Esophagus (tissue), 2 donors: ENCODE measurements at regions not wholly inside any gene's neighbourhood (a gene's known extent, or its start where the extent isn't known, plus 50 kb on each side); places are given as distances from the start of the nearest gene placed in this dataset.

Experiments
- H3K27ac ChIP-seq, 2 donors: one replicate each; pipeline ENCODE4 v1.5.1; 2013; ENCODE audit warnings: low read depth in 2 of 2, mild to moderate bottlenecking in 2 of 2, inconsistent platforms in 1 of 2, low read length in 1 of 2, moderate library complexity in 1 of 2
- H3K27me3 ChIP-seq, 2 donors: one replicate each; pipeline ENCODE4 v1.6.1; 2013; ENCODE audit warnings: low read length in 2 of 2, control low read depth in 1 of 2, mild to moderate bottlenecking in 1 of 2; ENCODE audit not compliant: insufficient read depth in 2 of 2, control insufficient read depth in 1 of 2
- H3K36me3 ChIP-seq, 2 donors: one replicate each; pipeline ENCODE4 v1.6.1; 2013; ENCODE audit warnings: low read length in 1 of 2; ENCODE audit not compliant: control insufficient read depth in 2 of 2, insufficient read depth in 2 of 2
- H3K4me1 ChIP-seq, 2 donors: one replicate each; pipeline ENCODE4 v1.6.1; 2013; ENCODE audit warnings: low read length in 1 of 2; ENCODE audit not compliant: control insufficient read depth in 2 of 2, insufficient read depth in 2 of 2
- H3K4me3 ChIP-seq, 2 donors: one replicate each; pipeline ENCODE4 v1.5.1; 2013; ENCODE audit warnings: low read length in 2 of 2, mild to moderate bottlenecking in 2 of 2, low read depth in 1 of 2, moderate library complexity in 1 of 2
- H3K9me3 ChIP-seq, 2 donors: one replicate each; pipeline ENCODE4 v1.6.1; 2013; ENCODE audit warnings: mild to moderate bottlenecking in 2 of 2, low read depth in 1 of 2, low read length in 1 of 2, moderate library complexity in 1 of 2; ENCODE audit not compliant: control insufficient read depth in 2 of 2, insufficient read depth in 1 of 2
- WGBS, 2 donors: extraction: QIAGEN DNeasy Blood & Tissue Kit; methylation state at CpG; one replicate each; pipeline ENCODE4 v1.1.7; 2013; 5-methylcytosine and 5-hydroxymethylcytosine counted together
- donor health status: healthy with polysubstance abuse.
- donor health status: Bipolar disorder and iron deficiency.

DNA sequence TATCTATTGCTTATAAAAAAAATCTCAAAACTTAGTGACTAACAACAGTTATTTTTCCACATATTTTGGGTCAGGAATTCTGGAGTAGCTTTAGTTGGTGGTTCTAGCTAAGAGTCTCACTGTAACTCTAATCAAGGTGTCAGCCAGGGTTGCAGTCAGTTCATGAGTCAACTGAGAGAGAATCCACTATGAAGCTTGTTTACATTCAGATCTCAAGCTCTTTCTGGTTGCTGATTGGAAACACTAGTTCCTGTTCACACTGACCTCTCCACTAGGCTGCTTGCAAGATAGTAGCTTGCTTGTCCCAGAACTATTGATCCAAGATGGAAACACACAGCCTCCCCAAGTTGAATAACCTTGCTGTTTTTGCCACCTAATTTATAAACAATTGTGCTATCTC lies 1192.1 kb upstream of the B3GALT2 start:
- no peak overlapping the region for H3K27ac ChIP-seq
- H3K36me3 ChIP-seq: no peaks in the 10 kb centered on the region
- H3K9me3 ChIP-seq: no peaks in the 10 kb centered on the region
- no peaks in the 10 kb centered on the region for H3K27me3 ChIP-seq
- H3K4me1 ChIP-seq: no peaks in the 10 kb centered on the region
- no peak overlapping the region for H3K4me3 ChIP-seq

- 87 to 90% methylated on average over 6 of the region's 6 CpGs for WGBS, 2 donors
These were observed 1188.2 kb upstream of the B3GALT2 start for GRCh38 chr1:194374649-194375048.

DNA sequence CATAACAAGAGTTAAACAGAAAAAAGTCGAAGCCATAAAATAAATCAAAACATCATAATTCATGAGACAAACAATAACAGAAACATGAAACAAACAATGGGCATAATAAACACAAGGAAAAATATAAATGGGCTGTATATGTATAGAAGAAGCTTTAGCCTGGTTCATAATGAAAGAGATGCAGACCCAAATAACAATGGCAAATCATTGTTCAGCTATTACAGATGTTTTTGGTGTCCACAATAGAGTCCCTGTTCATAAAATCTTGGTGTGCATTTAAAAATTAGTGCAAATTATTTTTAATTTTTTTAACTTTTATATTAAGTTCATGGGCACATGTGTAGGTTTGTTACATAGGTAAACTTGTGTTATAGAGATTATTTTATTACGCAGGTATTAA lies 1185.9 kb upstream of the B3GALT2 start:
- no peaks in the 10 kb centered on the region for H3K4me1 ChIP-seq

More at GRCh38 chr1:194374649-194375048, 1188.2 kb upstream of the B3GALT2 start:
- H3K36me3 ChIP-seq: no peaks in the 10 kb centered on the region
- H3K4me3 ChIP-seq: no peak overlapping the region
- H3K4me1 ChIP-seq: no peaks in the 10 kb centered on the region
- H3K27me3 ChIP-seq: no peaks in the 10 kb centered on the region
- H3K27ac ChIP-seq: no peak overlapping the region
- no peaks in the 10 kb centered on the region for H3K9me3 ChIP-seq

DNA sequence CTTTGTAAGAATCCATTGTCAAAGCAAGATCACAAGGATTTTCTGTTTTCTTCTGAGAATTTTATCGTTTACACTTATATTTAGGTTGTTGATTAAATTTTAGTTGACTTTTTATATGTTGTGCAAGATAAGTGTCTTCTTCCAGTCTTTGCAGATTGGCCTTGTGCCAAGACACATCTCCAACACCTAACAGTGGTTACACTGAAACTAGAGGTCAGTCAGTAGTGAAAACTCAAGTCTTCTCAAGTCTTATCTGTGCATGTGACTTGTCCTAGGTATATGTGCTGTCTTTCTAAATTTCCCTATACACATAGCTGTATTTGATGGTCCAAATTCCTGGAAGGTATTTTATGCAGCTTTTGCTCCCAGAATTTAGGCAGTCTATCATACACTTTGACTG lies 1183.2 kb upstream of the B3GALT2 start:
- WGBS, 2 donors: 94 to 95% methylated on average over 1 of the region's 1 CpG

More for the DNA sequence above, 1185.9 kb upstream of the B3GALT2 start:
- no peak overlapping the region for H3K4me3 ChIP-seq
- 50 to 65% methylated on average over 2 of the region's 2 CpGs for WGBS, 2 donors
- H3K27ac ChIP-seq: no peak overlapping the region
- H3K36me3 ChIP-seq: no peaks in the 10 kb centered on the region
- H3K9me3 ChIP-seq: no peaks in the 10 kb centered on the region
- H3K27me3 ChIP-seq: no peaks in the 10 kb centered on the region

DNA sequence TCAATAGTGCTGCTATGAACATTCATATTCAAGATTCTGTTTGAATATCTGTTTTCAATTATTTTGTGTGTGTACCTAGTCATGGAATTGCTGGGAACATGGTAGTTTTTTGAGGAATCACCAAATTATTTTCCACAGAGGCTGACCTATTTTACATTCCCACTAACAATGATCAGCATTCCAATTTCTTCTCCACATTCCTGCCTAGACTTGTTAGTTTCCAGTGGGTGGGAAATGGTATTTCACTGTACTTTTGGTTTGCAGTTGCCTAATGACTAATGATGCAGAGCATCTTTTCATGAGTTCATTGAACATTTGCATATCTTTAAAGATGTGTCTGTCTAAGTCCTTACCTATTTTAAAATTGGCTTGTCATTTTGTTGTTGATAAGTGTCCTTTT lies 1182.6 kb upstream of the B3GALT2 start:
- Histone ChIP-seq H3K27ac (no peak overlapping the region), H3K4me1 (no peaks in the 10 kb centered on the region), H3K27me3 (no peaks in the 10 kb centered on the region), H3K4me3 (no peak overlapping the region), H3K9me3 (no peaks in the 10 kb centered on the region), H3K36me3 (no peaks in the 10 kb centered on the region)

More for the DNA sequence above, 1183.2 kb upstream of the B3GALT2 start:
- H3K27me3 ChIP-seq: no peaks in the 10 kb centered on the region
- H3K4me1 ChIP-seq: no peaks in the 10 kb centered on the region
- H3K9me3 ChIP-seq: no peaks in the 10 kb centered on the region
- H3K27ac ChIP-seq: no peak overlapping the region
- no peak overlapping the region for H3K4me3 ChIP-seq
- H3K36me3 ChIP-seq: no peaks in the 10 kb centered on the region

GRCh38 chr1:194367121-194367520 lies 1180.7 kb upstream of the B3GALT2 start:
- 75 to 77% methylated on average over 2 of the region's 2 CpGs for WGBS, 2 donors
- Histone ChIP-seq H3K27ac (no peak overlapping the region), H3K4me1 (no peaks in the 10 kb centered on the region), H3K9me3 (no peaks in the 10 kb centered on the region), H3K4me3 (no peak overlapping the region), H3K27me3 (no peaks in the 10 kb centered on the region), H3K36me3 (no peaks in the 10 kb centered on the region)

DNA sequence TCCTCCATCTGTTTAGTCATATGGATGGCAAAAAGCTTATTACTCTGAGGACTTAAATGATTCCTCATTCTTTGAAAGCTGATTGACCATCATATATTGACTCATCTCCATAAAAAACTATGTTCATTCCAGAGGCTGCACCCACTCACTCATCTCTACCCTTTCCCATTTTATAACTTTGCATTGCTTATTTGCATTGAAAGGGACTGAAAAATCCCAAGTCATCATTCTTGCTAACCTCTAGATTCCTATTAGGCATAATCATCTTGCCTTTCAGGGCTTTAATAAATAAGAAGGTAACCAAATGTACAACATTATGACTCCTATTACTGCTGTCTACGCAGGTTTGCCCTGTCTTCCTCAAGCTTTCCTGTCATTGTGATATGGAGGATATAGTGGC lies 1180.3 kb upstream of the B3GALT2 start:
- no peaks in the 10 kb centered on the region for H3K4me1 ChIP-seq
- no peaks in the 10 kb centered on the region for H3K27me3 ChIP-seq
- no peak overlapping the region for H3K4me3 ChIP-seq
- H3K9me3 ChIP-seq: no peaks in the 10 kb centered on the region
- H3K27ac ChIP-seq: no peak overlapping the region
- no peaks in the 10 kb centered on the region for H3K36me3 ChIP-seq
- 80 to 97% methylated on average over 1 of the region's 1 CpG for WGBS, 2 donors

- H3K27me3 ChIP-seq: no peaks in the 10 kb centered on the region
- no peak overlapping the region for H3K27ac ChIP-seq
- H3K36me3 ChIP-seq: no peaks in the 10 kb centered on the region
- no peak overlapping the region for H3K4me3 ChIP-seq
- H3K9me3 ChIP-seq: peaks cover 0 to 4% of the 10 kb centered on the region in 2 donors
- WGBS, 2 donors: 46 to 48% methylated on average over 4 of the region's 4 CpGs
- no peaks in the 10 kb centered on the region for H3K4me1 ChIP-seq
These were observed 1175.9 kb upstream of the B3GALT2 start for GRCh38 chr1:194362327-194362726.

GRCh38 chr1:194361374-194362131 lies 1175.1 kb upstream of the B3GALT2 start:
- H3K27me3 ChIP-seq: no peaks in the 10 kb centered on the region
- no peaks in the 10 kb centered on the region for H3K4me1 ChIP-seq
- H3K9me3 ChIP-seq: peaks cover 0 to 4% of the 10 kb centered on the region in 2 donors
- no peaks in the 10 kb centered on the region for H3K36me3 ChIP-seq
- H3K27ac ChIP-seq: no peak overlapping the region
- 43 to 44% methylated on average over 5 of the region's 5 CpGs for WGBS, 2 donors
- no peak overlapping the region for H3K4me3 ChIP-seq

DNA sequence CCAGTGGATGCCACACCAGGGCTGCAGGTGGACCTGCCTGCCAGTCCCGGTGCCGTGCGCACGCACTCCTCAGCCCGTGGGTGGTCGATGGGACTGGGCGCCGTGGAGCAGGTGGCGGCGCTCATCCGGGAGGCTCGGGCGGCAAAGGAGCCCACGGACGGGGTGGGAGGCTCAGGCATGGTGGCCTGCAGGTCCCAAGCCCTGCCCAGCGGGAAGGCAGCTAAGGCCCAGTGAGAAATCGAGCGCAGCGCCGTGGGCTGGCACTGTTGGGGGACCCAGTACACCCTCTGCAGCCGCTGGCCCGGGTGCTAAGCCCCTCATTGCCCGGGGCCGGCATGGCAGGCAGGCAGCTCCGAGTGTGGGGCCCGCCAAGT lies 1171.8 kb upstream of the B3GALT2 start:
- 96 to 97% methylated on average over 23 to 26 of the region's 26 CpGs for WGBS, 2 donors
- H3K36me3 ChIP-seq: no peaks in the 10 kb centered on the region
- H3K4me1 ChIP-seq: no peaks in the 10 kb centered on the region
- peaks cover 0 to 4% of the 10 kb centered on the region in 2 donors for H3K9me3 ChIP-seq
- no peaks in the 10 kb centered on the region for H3K27me3 ChIP-seq
- H3K4me3 ChIP-seq: no peak overlapping the region
- no peak overlapping the region for H3K27ac ChIP-seq
